ENCODE measurements at regions not wholly inside any gene's neighbourhood (a gene's known extent, or its start where the extent isn't known, plus 50 kb on each side); places are given as distances from the start of the nearest gene placed in this dataset.

- H3K36me3 ChIP-seq (ENCODE audit: control insufficient read depth, insufficient read depth, low read length), result no peaks in the 10 kb centered on the region
- H3K27ac ChIP-seq (ENCODE audit: low read depth, low read length, severe bottlenecking), result no peak overlapping the region
- 90 to 92% methylated on average over 10 to 14 of the region's 14 CpGs for WGBS, 2 experiments (ENCODE audit: insufficient coverage in 2 of 2)
- H3K9me3 ChIP-seq (ENCODE audit: control insufficient read depth, low read length), result peaks cover 5% of the 10 kb centered on the region
- no peak overlapping the region for H3K4me3 ChIP-seq (ENCODE audit: extremely low read depth, insufficient read depth, low read length, poor library complexity, severe bottlenecking)
- no peaks in the 10 kb centered on the region for H3K4me1 ChIP-seq (ENCODE audit: control insufficient read depth, insufficient read depth, low read length, poor library complexity, severe bottlenecking)
Observed at GRCh38 chr2:240340361-240340761, 95.1 kb upstream of the GPC1 start.

- Histone ChIP-seq H3K27ac (ENCODE audit: low read depth, low read length, severe bottlenecking) (no peak overlapping the region), H3K4me3 (ENCODE audit: extremely low read depth, insufficient read depth, low read length, poor library complexity, severe bottlenecking) (no peak overlapping the region), H3K9me3 (ENCODE audit: control insufficient read depth, low read length) (peaks cover 5% of the 10 kb centered on the region), H3K4me1 (ENCODE audit: control insufficient read depth, insufficient read depth, low read length, poor library complexity, severe bottlenecking) (no peaks in the 10 kb centered on the region), H3K36me3 (ENCODE audit: control insufficient read depth, insufficient read depth, low read length) (no peaks in the 10 kb centered on the region)
- WGBS, 2 experiments (ENCODE audit: insufficient coverage in 2 of 2), result 83 to 86% methylated on average over 8 to 9 of the region's 9 CpGs
Observed at GRCh38 chr2:240341064-240341463, 94.4 kb upstream of the GPC1 start.

- no peak overlapping the region for H3K4me3 ChIP-seq (ENCODE audit: extremely low read depth, insufficient read depth, low read length, poor library complexity, severe bottlenecking)
- no peak overlapping the region for H3K27ac ChIP-seq (ENCODE audit: low read depth, low read length, severe bottlenecking)
- no peaks in the 10 kb centered on the region for H3K4me1 ChIP-seq (ENCODE audit: control insufficient read depth, insufficient read depth, low read length, poor library complexity, severe bottlenecking)
- no CpG with 5 or more reads among the region's 1 CpG for WGBS, 2 experiments (ENCODE audit: insufficient coverage in 2 of 2)
- peaks cover 5% of the 10 kb centered on the region for H3K9me3 ChIP-seq (ENCODE audit: control insufficient read depth, low read length)
- no peaks in the 10 kb centered on the region for H3K36me3 ChIP-seq (ENCODE audit: control insufficient read depth, insufficient read depth, low read length)
Observed at GRCh38 chr2:240343548-240343947, 91.9 kb upstream of the GPC1 start.

GRCh38 chr2:240344904-240345303, 90.6 kb upstream of the GPC1 start:
- 84 to 90% methylated on average over 3 to 4 of the region's 4 CpGs for WGBS, 2 experiments (ENCODE audit: insufficient coverage in 2 of 2)
- Histone ChIP-seq H3K36me3 (ENCODE audit: control insufficient read depth, insufficient read depth, low read length) (no peaks in the 10 kb centered on the region), H3K4me1 (ENCODE audit: control insufficient read depth, insufficient read depth, low read length, poor library complexity, severe bottlenecking) (no peaks in the 10 kb centered on the region), H3K4me3 (ENCODE audit: extremely low read depth, insufficient read depth, low read length, poor library complexity, severe bottlenecking) (no peak overlapping the region), H3K9me3 (ENCODE audit: control insufficient read depth, low read length) (peaks cover 5% of the 10 kb centered on the region), H3K27ac (ENCODE audit: low read depth, low read length, severe bottlenecking) (no peak overlapping the region)

GRCh38 chr2:240346015-240346752, 89.3 kb upstream of the GPC1 start:
- H3K4me1 ChIP-seq (ENCODE audit: control insufficient read depth, insufficient read depth, low read length, poor library complexity, severe bottlenecking), result no peaks in the 10 kb centered on the region
- no peaks in the 10 kb centered on the region for H3K36me3 ChIP-seq (ENCODE audit: control insufficient read depth, insufficient read depth, low read length)
- H3K9me3 ChIP-seq (ENCODE audit: control insufficient read depth, low read length), result peaks cover 5% of the 10 kb centered on the region
- 86 to 91% methylated on average over 7 to 11 of the region's 16 CpGs for WGBS, 2 experiments (ENCODE audit: insufficient coverage in 2 of 2)
- no peak overlapping the region for H3K4me3 ChIP-seq (ENCODE audit: extremely low read depth, insufficient read depth, low read length, poor library complexity, severe bottlenecking)
- H3K27ac ChIP-seq (ENCODE audit: low read depth, low read length, severe bottlenecking), result no peak overlapping the region

GRCh38 chr2:240346753-240347372, 88.6 kb upstream of the GPC1 start:
- WGBS, 2 experiments (ENCODE audit: insufficient coverage in 2 of 2), result 92% methylated on average over 10 to 17 of the region's 20 CpGs
- H3K36me3 ChIP-seq (ENCODE audit: control insufficient read depth, insufficient read depth, low read length), result no peaks in the 10 kb centered on the region
- H3K4me1 ChIP-seq (ENCODE audit: control insufficient read depth, insufficient read depth, low read length, poor library complexity, severe bottlenecking), result no peaks in the 10 kb centered on the region
- no peak overlapping the region for H3K4me3 ChIP-seq (ENCODE audit: extremely low read depth, insufficient read depth, low read length, poor library complexity, severe bottlenecking)
- H3K27ac ChIP-seq (ENCODE audit: low read depth, low read length, severe bottlenecking), result no peak overlapping the region
- peaks cover 5% of the 10 kb centered on the region for H3K9me3 ChIP-seq (ENCODE audit: control insufficient read depth, low read length)

- Histone ChIP-seq H3K4me3 (ENCODE audit: extremely low read depth, insufficient read depth, low read length, poor library complexity, severe bottlenecking) (no peak overlapping the region), H3K27ac (ENCODE audit: low read depth, low read length, severe bottlenecking) (no peak overlapping the region), H3K36me3 (ENCODE audit: control insufficient read depth, insufficient read depth, low read length) (no peaks in the 10 kb centered on the region), H3K4me1 (ENCODE audit: control insufficient read depth, insufficient read depth, low read length, poor library complexity, severe bottlenecking) (no peaks in the 10 kb centered on the region), H3K9me3 (ENCODE audit: control insufficient read depth, low read length) (peaks cover 5% of the 10 kb centered on the region)
- 85 to 88% methylated on average over 8 to 13 of the region's 13 CpGs for WGBS, 2 experiments (ENCODE audit: insufficient coverage in 2 of 2)
Observed at GRCh38 chr2:240347373-240347940, 88.0 kb upstream of the GPC1 start.

- no peaks in the 10 kb centered on the region for H3K36me3 ChIP-seq (ENCODE audit: control insufficient read depth, insufficient read depth, low read length)
- H3K9me3 ChIP-seq (ENCODE audit: control insufficient read depth, low read length), result peaks cover 5% of the 10 kb centered on the region
- H3K4me3 ChIP-seq (ENCODE audit: extremely low read depth, insufficient read depth, low read length, poor library complexity, severe bottlenecking), result no peak overlapping the region
- H3K4me1 ChIP-seq (ENCODE audit: control insufficient read depth, insufficient read depth, low read length, poor library complexity, severe bottlenecking), result no peaks in the 10 kb centered on the region
- H3K27ac ChIP-seq (ENCODE audit: low read depth, low read length, severe bottlenecking), result no peak overlapping the region
- WGBS, 2 experiments (ENCODE audit: insufficient coverage in 2 of 2), result 85 to 97% methylated on average over 4 to 5 of the region's 8 CpGs
Observed at GRCh38 chr2:240347949-240348500, 87.4 kb upstream of the GPC1 start.

- Histone ChIP-seq H3K36me3 (ENCODE audit: control insufficient read depth, insufficient read depth, low read length) (no peaks in the 10 kb centered on the region), H3K4me3 (ENCODE audit: extremely low read depth, insufficient read depth, low read length, poor library complexity, severe bottlenecking) (no peak overlapping the region), H3K4me1 (ENCODE audit: control insufficient read depth, insufficient read depth, low read length, poor library complexity, severe bottlenecking) (no peaks in the 10 kb centered on the region), H3K9me3 (ENCODE audit: control insufficient read depth, low read length) (peaks cover 5% of the 10 kb centered on the region), H3K27ac (ENCODE audit: low read depth, low read length, severe bottlenecking) (no peak overlapping the region)
- WGBS, 2 experiments (ENCODE audit: insufficient coverage in 2 of 2), result 78 to 88% methylated on average over 8 of the region's 8 CpGs
Observed at GRCh38 chr2:240348522-240348921, 86.9 kb upstream of the GPC1 start.

- 78 to 85% methylated on average over 13 to 22 of the region's 29 CpGs for WGBS, 2 experiments (ENCODE audit: insufficient coverage in 2 of 2)
- Histone ChIP-seq H3K9me3 (ENCODE audit: control insufficient read depth, low read length) (peaks cover 5% of the 10 kb centered on the region), H3K4me3 (ENCODE audit: extremely low read depth, insufficient read depth, low read length, poor library complexity, severe bottlenecking) (no peak overlapping the region)
Observed at GRCh38 chr2:240349133-240350005, 86.1 kb upstream of the GPC1 start.

More at GRCh38 chr2:240349133-240350005, 86.1 kb upstream of the GPC1 start:
- Histone ChIP-seq H3K36me3 (ENCODE audit: control insufficient read depth, insufficient read depth, low read length) (no peaks in the 10 kb centered on the region), H3K4me1 (ENCODE audit: control insufficient read depth, insufficient read depth, low read length, poor library complexity, severe bottlenecking) (no peaks in the 10 kb centered on the region), H3K27ac (ENCODE audit: low read depth, low read length, severe bottlenecking) (no peak overlapping the region)
